NOMO-1 treated with DMSO at 0.1 percent for 48 hours (cell line): ENCODE measurements at regions not wholly inside any gene's neighbourhood (a gene's known extent, or its start where the extent isn't known, plus 50 kb on each side); places are given as distances from the start of the nearest gene placed in this dataset.
A peak's percentile ranks its signal among the peaks of the same experiment; 100 is the strongest.

Source experiments
- DNase-seq: peaks from one replicate; lab custom pipeline; 2025; ENCODE audit not compliant: unreplicated experiment; lab: John Stamatoyannopoulos, UW

GRCh38 chr19:46911456-46911855 is 50.7 kb downstream of the ARHGAP35 start:
- no peak for DNase-seq

GRCh38 chr19:46913198-46913851 is 52.5 kb downstream of the ARHGAP35 start:
- no peak for DNase-seq

GRCh38 chr19:46913852-46914430 is 53.1 kb downstream of the ARHGAP35 start:
- DNase-seq: peak; percentile 91

- DNase-seq: peak; percentile 14
Observed at GRCh38 chr19:46915386-46915785, 54.6 kb downstream of the ARHGAP35 start.

GRCh38 chr19:46917002-46917401 is 56.2 kb downstream of the ARHGAP35 start:
- no peak for DNase-seq

- no peak for DNase-seq
Observed at GRCh38 chr19:46919324-46919723, 58.5 kb downstream of the ARHGAP35 start.

- no peak for DNase-seq
Observed at GRCh38 chr19:46920362-46920761, 59.6 kb downstream of the ARHGAP35 start.

GRCh38 chr19:46921071-46921470 is 60.3 kb downstream of the ARHGAP35 start:
- no peak for DNase-seq

- no peak for DNase-seq
Observed at GRCh38 chr19:46922465-46922864, 61.7 kb downstream of the ARHGAP35 start.

- DNase-seq: peak; percentile 33
Observed at GRCh38 chr19:46924874-46925547, 64.2 kb downstream of the ARHGAP35 start.

GRCh38 chr19:46925548-46925950 is 64.8 kb downstream of the ARHGAP35 start:
- no peak for DNase-seq

- no peak for DNase-seq
Observed at GRCh38 chr19:46926170-46927071, 65.6 kb downstream of the ARHGAP35 start.

GRCh38 chr19:46927106-46927505 is 66.3 kb downstream of the ARHGAP35 start:
- DNase-seq: no peak

- DNase-seq: no peak
Observed at GRCh38 chr19:46927893-46928292, 67.1 kb downstream of the ARHGAP35 start.

GRCh38 chr19:46928951-46929350 is 68.2 kb downstream of the ARHGAP35 start:
- DNase-seq: no peak

- no peak for DNase-seq
Observed at GRCh38 chr19:46931202-46931601, 70.4 kb downstream of the ARHGAP35 start.

GRCh38 chr19:46932346-46932745 is 71.5 kb downstream of the ARHGAP35 start:
- DNase-seq: no peak

GRCh38 chr19:46935066-46935663 is 74.4 kb downstream of the ARHGAP35 start:
- DNase-seq: peak; percentile 5

GRCh38 chr19:46943150-46943946 is 76.3 kb upstream of the NPAS1 start:
- no peak for DNase-seq

- no peak for DNase-seq
Observed at GRCh38 chr19:46944123-46944748, 75.4 kb upstream of the NPAS1 start.
